Right hindlimb (tissue), 1 donor: ENCODE measurements at regions not wholly inside any gene's neighbourhood (a gene's known extent, or its start where the extent isn't known, plus 50 kb on each side); places are given as distances from the start of the nearest gene placed in this dataset.

Experiments used
- DNase-seq: peaks from one replicate; pipeline ENCODE4 v3.0.0-alpha.2; 2018

GRCh38 chr13:53537586-53537985 lies 509.0 kb downstream of the OLFM4 start:
- DNase-seq, result no peak

GRCh38 chr13:53545340-53545941 lies 516.8 kb downstream of the OLFM4 start:
- DNase-seq, result no peak

- DNase-seq, result no peak
Observed at GRCh38 chr13:53560556-53560955, 531.9 kb downstream of the OLFM4 start.

- DNase-seq, result no peak
Observed at GRCh38 chr13:53562419-53562818, 533.8 kb downstream of the OLFM4 start.

- DNase-seq, result no peak
Observed at GRCh38 chr13:53568491-53568890, 539.9 kb downstream of the OLFM4 start.

GRCh38 chr13:53569453-53569852 lies 540.8 kb downstream of the OLFM4 start:
- DNase-seq, result peak; percentile 61

GRCh38 chr13:53601113-53601512 lies 572.5 kb downstream of the OLFM4 start:
- DNase-seq, result no peak

- no peak for DNase-seq
Observed at GRCh38 chr13:53605326-53605725, 576.7 kb downstream of the OLFM4 start.

GRCh38 chr13:53612200-53612599 lies 583.6 kb downstream of the OLFM4 start:
- DNase-seq, result no peak

- DNase-seq, result no peak
Observed at GRCh38 chr13:53622456-53622855, 593.8 kb downstream of the OLFM4 start.

- no peak for DNase-seq
Observed at GRCh38 chr13:53623146-53623545, 594.5 kb downstream of the OLFM4 start.

- DNase-seq, result no peak
Observed at GRCh38 chr13:53631511-53631910, 602.9 kb downstream of the OLFM4 start.

- DNase-seq, result no peak
Observed at GRCh38 chr13:53638040-53638439, 609.4 kb downstream of the OLFM4 start.

- no peak for DNase-seq
Observed at GRCh38 chr13:53642306-53642705, 613.7 kb downstream of the OLFM4 start.

GRCh38 chr13:53648673-53649072 lies 620.1 kb downstream of the OLFM4 start:
- no peak for DNase-seq

GRCh38 chr13:53672005-53672404 lies 643.4 kb downstream of the OLFM4 start:
- no peak for DNase-seq

GRCh38 chr13:53683146-53683545 lies 654.5 kb downstream of the OLFM4 start:
- DNase-seq, result no peak

- DNase-seq, result no peak
Observed at GRCh38 chr13:53683608-53684007, 655.0 kb downstream of the OLFM4 start.

GRCh38 chr13:53691417-53691816 lies 662.8 kb downstream of the OLFM4 start:
- no peak for DNase-seq

- DNase-seq, result no peak
Observed at GRCh38 chr13:53694814-53695532, 666.4 kb downstream of the OLFM4 start.

- no peak for DNase-seq
Observed at GRCh38 chr13:53703371-53704080, 674.9 kb downstream of the OLFM4 start.

GRCh38 chr13:53719281-53719680 lies 690.7 kb downstream of the OLFM4 start:
- DNase-seq, result no peak

GRCh38 chr13:53732664-53733063 lies 704.1 kb downstream of the OLFM4 start:
- no peak for DNase-seq

- DNase-seq, result no peak
Observed at GRCh38 chr13:53743906-53744305, 715.3 kb downstream of the OLFM4 start.
